Uterus (tissue), 2 donors: ENCODE measurements at regions not wholly inside any gene's neighbourhood (a gene's known extent, or its start where the extent isn't known, plus 50 kb on each side); places are given as distances from the start of the nearest gene placed in this dataset.

Experiments
- POLR2A ChIP-seq, 2 donors: fragments of 450-650 bp; IDR thresholded peaks; one replicate each; pipeline ENCODE4 v1.6.1; 2016; ENCODE audit warnings: antibody characterized with exemption in 2 of 2, mild to moderate bottlenecking in 1 of 2, moderate library complexity in 1 of 2
- TF ChIP-seq, protein P1 (sequence below), 4 experiments: fragments of 200-600 bp in 2 of 4; fragments of 450-650 bp in 2 of 4; sonication (generic) in 2 of 4; IDR thresholded peaks; one replicate each; pipeline ENCODE4 v1.5.1; 2016 to 2019; ENCODE audit warnings: antibody characterized with exemption in 4 of 4, mild to moderate bottlenecking in 2 of 4, moderate library complexity in 1 of 4

DNA sequence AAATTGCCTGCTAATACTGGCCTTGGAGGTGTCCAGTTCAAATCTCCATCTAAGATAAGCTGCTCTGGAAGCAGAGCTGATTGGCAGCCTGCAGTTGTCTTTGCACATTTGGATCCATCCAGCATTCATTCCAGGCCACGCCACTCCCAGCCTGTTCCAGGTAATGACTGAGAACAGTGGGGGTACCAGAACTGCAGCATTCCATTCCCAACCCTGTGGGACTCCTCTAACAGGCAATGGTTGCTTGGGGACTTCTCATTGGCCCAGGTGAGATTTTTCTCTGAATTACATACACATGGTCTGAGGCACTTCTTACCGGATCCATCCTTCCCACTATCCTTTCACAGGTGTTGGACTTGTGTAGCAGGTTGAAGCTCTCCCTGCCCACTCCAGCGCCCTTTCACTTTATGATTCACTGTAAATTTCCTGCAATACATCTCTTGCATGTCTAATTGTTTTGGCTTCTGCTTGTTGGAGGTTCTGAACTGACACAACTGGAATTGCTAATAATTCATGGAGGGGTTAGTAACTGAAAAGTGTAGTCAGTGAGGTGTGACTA lies 206.1 kb upstream of the ZFHX3 start:
- TF ChIP-seq, protein P1, sequence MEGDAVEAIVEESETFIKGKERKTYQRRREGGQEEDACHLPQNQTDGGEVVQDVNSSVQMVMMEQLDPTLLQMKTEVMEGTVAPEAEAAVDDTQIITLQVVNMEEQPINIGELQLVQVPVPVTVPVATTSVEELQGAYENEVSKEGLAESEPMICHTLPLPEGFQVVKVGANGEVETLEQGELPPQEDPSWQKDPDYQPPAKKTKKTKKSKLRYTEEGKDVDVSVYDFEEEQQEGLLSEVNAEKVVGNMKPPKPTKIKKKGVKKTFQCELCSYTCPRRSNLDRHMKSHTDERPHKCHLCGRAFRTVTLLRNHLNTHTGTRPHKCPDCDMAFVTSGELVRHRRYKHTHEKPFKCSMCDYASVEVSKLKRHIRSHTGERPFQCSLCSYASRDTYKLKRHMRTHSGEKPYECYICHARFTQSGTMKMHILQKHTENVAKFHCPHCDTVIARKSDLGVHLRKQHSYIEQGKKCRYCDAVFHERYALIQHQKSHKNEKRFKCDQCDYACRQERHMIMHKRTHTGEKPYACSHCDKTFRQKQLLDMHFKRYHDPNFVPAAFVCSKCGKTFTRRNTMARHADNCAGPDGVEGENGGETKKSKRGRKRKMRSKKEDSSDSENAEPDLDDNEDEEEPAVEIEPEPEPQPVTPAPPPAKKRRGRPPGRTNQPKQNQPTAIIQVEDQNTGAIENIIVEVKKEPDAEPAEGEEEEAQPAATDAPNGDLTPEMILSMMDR (IDR thresholded peaks at IDR 0.05), result no peak
- no peak for TF ChIP-seq POLR2A (IDR thresholded peaks at IDR 0.05)
